ENCODE measurements at regions not wholly inside any gene's neighbourhood (a gene's known extent, or its start where the extent isn't known, plus 50 kb on each side); places are given as distances from the start of the nearest gene placed in this dataset.

DNA sequence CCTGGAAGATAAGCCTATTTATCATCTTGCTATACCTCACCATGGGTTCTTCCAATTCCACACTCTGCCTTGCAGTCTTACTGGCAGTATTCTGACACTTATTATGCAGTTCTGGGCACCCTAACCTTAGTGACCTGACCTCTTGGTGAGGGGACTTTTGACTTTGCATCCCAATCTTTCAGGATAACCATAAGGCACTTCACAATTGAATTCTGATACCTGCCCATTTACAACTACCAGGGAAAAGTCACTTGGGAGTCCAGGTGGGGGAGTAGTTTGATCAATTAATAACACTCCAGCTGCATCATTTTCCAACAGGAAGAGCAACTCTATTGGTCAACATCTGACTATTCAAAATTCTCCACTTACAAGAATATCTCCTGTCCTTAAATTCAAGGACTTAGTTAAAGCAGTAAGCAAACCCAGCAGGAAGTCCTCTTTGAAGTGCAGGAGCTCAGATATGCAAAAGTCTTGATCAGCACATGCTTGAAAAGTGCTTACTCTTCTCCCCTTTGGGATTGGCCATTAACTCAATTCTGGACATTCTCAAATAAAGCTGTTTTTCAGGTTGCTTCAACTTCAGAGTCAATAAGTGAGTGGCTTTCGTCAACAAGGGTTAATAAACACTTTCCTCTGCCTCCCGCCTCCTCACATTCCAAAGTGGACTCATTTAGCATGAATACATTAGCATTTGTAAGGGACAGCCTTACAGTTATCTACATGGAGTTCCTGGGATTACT lies 177.4 kb upstream of the NRIP1 start:
- DNase-seq (ENCODE audit: low spot score) = no peak

GRCh38 chr21:15242906-15243305 lies 178.1 kb upstream of the NRIP1 start:
- no peak for DNase-seq (ENCODE audit: low spot score)

GRCh38 chr21:15243406-15243805 lies 178.6 kb upstream of the NRIP1 start:
- no peak for DNase-seq (ENCODE audit: low spot score)

DNA sequence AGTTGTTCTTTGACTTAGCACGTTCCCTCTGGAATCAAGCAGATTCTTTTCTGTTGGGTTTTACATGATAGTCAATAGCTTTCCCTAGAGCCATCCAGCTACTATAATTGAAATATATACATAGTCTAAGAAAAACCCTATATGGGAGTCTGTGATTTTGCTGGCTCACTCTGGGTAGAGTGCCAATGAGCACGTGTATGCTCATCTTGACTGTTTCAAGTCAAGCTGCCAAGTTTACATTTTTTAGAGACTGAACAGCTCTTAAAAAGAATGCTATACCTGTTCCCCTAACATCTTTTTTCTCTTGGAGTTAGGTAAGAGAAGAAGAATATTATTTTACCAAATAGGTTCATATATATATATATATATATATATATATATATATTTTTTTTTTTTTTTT lies 182.8 kb upstream of the NRIP1 start:
- DNase-seq (ENCODE audit: low spot score) = no peak

DNA sequence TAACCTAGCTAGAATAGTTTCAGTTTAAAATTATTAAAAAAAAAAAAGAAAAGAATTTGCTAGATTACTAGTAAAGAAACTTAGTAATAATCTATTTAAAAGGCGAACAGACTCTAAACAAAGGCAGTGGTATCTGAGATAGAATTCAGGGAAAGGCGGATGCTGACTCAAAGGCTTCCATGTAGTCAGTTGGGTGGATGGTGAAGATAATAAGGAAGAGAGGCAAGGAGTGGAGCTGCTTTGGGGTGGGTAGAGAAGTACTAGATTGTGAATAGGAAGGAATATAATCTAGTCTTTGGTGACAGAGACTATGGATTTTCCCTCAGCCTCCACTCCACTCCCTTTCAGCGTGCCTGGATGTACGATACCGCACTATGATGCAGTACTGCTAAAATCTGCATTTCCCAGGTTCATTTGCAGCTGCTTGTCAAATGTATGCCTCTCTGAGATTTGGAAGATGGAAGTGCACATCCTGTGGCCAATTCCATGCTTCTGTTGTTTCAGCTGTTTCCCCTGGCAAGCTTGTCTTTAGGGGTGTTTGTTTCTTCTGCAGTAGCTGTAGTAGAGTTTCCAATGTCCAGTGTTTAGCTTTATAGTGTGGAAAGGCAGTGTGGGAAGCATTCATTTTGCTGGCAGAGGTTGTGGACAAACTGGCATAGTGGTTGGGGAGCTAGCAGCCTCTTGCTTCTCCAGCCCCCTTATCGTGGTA lies 184.6 kb upstream of the NRIP1 start:
- no peak for DNase-seq (ENCODE audit: low spot score)

- DNase-seq (ENCODE audit: low spot score) = no peak
Observed at GRCh38 chr21:15250384-15250783, 185.6 kb upstream of the NRIP1 start.

DNA sequence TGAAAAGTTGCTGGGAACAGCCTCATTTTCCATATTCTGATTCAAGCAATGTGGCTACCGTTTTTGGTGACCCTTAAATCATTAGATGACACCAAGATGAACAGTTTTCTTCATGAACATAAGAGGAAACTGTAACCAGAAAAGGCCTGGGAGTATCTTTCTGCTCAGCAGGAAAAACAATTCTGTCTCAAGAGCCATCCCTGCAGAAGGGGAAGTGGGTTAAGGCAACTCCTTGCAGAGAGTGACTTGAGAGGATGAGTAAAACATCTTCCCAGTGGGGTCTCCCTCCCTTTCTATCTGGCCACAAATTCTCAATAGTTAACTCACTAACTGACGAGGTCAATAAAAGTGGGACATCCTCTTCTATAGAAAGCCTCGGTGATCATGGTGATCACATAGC lies 187.6 kb upstream of the NRIP1 start:
- no peak for DNase-seq (ENCODE audit: low spot score)

DNA sequence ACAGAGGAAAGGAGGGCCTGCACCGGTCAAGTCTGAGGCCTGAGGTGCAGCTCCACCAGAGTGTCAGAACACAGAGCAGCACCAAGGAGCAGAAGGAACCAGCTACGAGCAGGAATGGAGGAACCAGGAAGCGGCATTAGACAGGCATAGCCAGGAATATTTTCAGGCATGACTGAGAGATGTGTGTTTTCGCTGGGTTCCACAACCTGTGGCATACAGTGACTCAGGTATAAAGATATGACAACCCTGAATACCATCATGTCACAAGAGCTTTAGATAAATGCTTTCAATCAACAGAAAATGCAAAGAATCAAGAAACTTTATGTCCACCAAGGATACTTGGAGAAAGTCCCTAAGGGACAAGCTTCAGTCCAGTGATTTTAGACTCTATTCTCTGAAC lies 189.3 kb upstream of the NRIP1 start:
- no peak for DNase-seq (ENCODE audit: low spot score)

DNA sequence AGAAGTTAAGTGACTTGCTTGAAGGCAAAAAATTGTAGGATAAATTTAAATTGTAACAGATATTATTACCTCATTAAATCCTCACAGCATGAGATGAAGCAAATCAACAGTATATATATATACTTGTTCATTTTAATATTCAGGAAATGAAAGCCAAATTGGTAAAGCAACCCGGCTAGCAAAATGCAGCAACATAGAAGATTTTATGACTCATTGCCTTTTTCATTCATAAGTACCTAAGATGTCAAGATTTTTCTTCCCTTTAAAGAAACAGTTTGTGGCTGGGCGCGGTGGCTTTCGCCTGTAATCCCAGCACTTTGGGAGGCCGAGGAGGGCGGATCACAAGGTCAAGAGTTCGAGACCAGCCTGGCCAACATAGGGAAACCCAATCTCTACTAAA lies 190.5 kb upstream of the NRIP1 start:
- DNase-seq (ENCODE audit: low spot score) = no peak

GRCh38 chr21:15255763-15256162 lies 191.0 kb upstream of the NRIP1 start:
- no peak for DNase-seq (ENCODE audit: low spot score)

DNA sequence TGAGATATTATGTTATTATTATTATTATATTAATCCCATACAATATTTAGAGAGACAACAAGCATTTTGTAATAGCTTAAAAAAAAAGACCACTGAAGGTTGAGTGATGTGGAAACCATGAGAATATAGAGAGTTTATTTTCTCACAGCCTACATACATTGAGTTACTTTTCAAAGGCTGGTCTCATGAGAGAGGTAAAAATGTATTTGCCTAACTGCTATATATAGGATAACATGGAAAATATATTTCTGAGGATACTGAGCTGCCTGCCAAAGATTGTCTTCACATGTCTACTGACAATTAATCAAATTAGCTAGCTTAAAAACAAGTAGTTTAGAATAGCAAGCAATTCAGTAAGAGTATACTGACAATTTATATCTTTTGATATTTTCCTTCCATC lies 192.2 kb upstream of the NRIP1 start:
- DNase-seq (ENCODE audit: low spot score) = no peak

DNA sequence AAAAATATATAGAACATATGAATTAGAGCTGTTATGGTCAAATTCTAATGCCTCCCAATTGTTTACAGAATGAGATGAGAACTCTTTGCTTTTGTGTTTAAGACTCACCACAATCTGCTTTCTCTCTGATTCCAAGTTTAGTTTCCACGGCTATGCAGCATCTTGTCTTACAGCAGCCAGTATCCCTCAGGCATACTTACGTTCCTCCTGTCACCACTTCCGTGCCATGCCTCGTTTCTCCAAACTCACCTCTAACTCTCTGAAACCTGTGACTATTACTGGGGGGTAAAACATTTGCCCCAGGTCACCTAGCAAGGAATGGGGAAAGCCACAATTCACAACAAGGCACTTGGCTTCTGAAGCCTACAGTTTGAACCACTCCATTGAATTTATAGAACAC lies 192.8 kb upstream of the NRIP1 start:
- no peak for DNase-seq (ENCODE audit: low spot score)

DNA sequence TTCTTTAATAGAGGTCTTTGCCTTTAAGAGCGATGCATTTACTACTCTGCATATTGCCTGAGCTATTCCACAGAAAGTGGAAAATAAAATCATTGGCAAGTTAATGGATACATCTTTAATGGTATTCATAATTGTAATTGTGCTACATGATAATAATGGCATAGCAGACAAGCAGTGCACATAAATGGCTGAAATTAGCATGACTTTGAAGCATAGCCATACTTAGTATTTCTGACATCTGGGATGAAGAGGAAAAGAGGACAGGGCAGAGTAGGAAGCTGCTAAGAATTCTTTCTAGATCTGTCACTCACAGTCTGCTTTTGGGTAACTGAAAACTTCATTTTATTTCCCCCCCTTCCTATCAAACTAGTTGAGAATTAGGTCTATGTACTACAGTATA lies 195.0 kb upstream of the NRIP1 start:
- DNase-seq (ENCODE audit: low spot score) = no peak

GRCh38 chr21:15260604-15261003 lies 195.8 kb upstream of the NRIP1 start:
- no peak for DNase-seq (ENCODE audit: low spot score)

GRCh38 chr21:15264084-15264665 lies 199.4 kb upstream of the NRIP1 start:
- no peak for DNase-seq (ENCODE audit: low spot score)

DNA sequence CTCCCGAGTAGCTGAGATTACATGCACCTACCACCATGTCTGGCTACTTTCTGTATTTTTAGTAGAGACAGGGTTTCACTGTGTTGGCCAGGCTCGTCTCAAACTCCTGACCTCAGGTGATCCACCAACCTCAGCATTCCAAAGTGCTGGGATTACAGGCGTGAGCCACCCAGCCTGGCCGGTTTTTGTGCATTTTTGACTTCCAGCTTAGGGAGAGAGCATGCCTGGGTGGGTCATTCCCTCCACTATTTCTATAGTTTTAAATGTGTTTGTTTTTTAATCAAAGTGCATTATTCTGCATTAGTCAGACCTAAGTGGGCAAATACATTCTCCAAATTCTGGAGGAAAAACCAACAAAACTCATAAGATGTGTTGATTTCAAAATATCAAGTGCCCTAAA lies 207.4 kb upstream of the NRIP1 start:
- DNase-seq (ENCODE audit: low spot score) = no peak

- no peak for DNase-seq (ENCODE audit: low spot score)
Observed at GRCh38 chr21:15272591-15272990, 207.8 kb upstream of the NRIP1 start.

GRCh38 chr21:15273244-15273643 lies 208.4 kb upstream of the NRIP1 start:
- DNase-seq (ENCODE audit: low spot score) = no peak

DNA sequence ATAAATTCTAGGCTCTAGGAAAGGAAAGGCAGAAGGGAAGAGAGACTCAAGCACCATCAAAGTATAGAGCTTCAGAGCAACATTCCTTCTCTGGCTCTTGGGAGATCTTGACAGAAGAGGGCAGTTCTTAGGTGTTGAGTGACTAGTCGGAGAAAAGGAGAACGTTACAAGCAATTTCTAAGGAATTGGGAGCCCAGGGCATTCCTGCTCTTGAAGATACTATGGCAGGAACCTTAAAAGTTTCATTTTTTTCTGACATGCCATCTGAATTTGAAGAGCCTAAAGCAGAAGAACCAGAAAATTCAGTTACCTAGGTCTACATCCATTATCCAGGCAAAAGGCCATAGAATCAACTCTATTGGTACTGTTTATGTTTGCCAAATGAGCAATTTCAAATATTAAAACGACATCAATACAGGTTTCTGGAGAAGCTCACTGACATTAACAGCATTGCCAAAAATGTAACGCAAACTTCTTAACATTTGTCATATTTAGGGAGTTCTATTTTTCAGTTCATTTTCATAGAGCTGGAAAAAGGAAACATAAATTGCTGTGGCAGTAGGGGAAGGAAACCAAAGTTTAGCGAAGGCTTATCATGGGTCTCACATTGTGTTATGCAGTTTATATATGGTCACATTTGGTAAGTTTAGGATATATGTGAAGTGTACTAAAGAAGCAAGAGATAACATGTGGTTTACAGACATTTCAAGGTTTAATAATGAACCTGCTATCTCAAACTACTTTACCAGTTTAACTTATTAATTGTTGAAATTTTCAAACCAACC lies 210.1 kb upstream of the NRIP1 start:
- no peak for DNase-seq (ENCODE audit: low spot score)

DNA sequence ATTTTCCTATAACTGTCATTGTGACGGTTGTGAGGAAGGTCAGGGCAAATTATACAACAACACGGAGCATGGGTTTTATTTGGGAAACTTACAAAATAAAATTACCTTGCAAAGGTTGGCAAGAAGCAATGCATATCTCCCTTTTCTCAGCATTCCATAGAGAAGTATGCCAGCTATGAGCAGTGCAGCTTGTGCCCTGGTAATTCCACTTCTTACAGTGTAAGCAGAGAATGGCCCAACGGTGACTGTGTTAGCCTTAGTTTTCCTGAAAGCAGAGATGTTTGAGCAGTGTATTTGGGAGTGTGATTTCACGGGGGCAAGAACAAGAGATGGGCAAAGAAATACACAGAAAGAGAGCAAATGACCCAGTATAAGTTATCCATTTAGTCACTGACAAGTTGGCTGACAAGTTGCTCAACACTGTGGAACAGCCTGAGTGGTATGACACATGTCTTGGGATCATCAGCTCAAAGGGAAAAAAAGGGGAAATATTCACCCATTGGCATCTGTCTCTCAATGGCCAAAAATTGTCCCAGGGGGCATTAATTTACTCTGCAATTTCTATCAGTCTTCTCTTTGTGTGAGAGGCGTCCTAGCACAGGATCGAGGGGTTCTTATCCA lies 210.9 kb upstream of the NRIP1 start:
- no peak for DNase-seq (ENCODE audit: low spot score)

DNA sequence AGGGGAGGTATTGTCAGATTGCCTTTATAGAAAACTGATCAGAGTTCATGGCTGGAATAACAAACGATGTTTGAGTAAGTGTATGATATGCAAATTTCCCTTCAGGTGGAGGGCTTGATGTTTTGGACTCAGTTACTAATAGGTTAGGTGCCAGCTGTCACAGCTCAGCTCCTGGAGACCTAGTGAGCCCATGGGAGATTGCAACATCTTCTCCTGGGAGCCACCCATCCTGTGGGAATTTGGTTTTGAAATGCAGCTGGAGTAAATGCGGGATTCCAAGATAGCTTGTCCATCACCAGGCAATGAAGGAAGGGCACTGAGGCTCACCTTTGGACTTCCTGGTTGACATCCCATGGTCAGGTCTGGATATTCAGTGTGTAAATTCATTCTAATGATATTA lies 211.4 kb upstream of the NRIP1 start:
- DNase-seq (ENCODE audit: low spot score) = no peak

DNA sequence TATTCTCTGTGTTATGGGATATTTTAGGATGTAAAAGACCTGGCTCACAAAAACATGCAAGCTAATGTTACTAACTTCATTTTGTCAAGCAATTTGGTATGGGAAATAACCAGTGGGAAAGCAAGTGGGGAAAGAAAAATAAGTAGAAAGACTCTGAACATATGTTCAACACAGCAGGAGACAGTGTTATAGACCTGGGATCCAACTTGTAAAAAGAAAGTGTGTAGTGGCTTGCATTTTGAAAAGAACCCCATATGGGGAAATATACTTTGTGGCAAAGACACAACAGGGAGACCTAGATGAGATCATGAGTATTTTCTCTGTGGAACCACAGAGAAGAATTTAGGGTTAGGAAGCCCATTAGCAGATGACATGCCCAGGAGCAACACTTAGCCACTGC lies 212.7 kb upstream of the NRIP1 start:
- DNase-seq (ENCODE audit: low spot score) = no peak

Measured in NAMALWA (cell line).